Panc1 (cell line): ENCODE measurements at regions not wholly inside any gene's neighbourhood (a gene's known extent, or its start where the extent isn't known, plus 50 kb on each side); places are given as distances from the start of the nearest gene placed in this dataset.

Experiments
- POLR2AphosphoS5 ChIP-seq: IDR thresholded peaks from 2 replicates; pipeline ENCODE4 v1.6.1; 2012; ENCODE audit warnings: mild to moderate bottlenecking, low read depth, low read length, moderate library complexity
- SIN3A ChIP-seq: IDR thresholded peaks from 2 replicates; pipeline ENCODE4 v1.6.1; 2012; ENCODE audit warnings: low read depth, mild to moderate bottlenecking, low read length, moderate library complexity, borderline replicate concordance; ENCODE audit not compliant: insufficient read depth
- TF ChIP-seq, protein P1 (sequence below): fragments of 450-650 bp; IDR thresholded peaks from 2 replicates; pipeline ENCODE4 v1.5.1; 2017; ENCODE audit warnings: mild to moderate bottlenecking

DNA sequence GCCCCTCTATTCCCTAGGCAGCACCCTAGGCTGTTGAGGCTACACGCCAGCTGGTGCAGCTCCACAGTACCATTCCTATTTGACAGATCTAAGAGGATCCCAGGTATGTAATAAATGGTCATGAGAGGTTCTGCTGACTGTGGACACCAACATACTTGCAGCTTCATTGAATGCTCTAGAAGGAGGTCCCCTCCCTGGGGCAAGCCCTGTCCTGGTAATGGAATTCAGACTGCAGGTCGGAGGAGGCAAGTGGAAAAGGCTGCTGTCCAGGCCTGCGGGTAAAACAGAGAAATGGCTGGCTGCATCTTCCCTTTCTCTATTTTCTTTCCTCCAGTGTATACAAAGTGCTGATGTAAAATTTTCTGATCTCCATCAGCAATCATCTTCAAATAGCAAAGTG lies 66.1 kb upstream of the ZNF648 start:
- TF ChIP-seq, protein P1, sequence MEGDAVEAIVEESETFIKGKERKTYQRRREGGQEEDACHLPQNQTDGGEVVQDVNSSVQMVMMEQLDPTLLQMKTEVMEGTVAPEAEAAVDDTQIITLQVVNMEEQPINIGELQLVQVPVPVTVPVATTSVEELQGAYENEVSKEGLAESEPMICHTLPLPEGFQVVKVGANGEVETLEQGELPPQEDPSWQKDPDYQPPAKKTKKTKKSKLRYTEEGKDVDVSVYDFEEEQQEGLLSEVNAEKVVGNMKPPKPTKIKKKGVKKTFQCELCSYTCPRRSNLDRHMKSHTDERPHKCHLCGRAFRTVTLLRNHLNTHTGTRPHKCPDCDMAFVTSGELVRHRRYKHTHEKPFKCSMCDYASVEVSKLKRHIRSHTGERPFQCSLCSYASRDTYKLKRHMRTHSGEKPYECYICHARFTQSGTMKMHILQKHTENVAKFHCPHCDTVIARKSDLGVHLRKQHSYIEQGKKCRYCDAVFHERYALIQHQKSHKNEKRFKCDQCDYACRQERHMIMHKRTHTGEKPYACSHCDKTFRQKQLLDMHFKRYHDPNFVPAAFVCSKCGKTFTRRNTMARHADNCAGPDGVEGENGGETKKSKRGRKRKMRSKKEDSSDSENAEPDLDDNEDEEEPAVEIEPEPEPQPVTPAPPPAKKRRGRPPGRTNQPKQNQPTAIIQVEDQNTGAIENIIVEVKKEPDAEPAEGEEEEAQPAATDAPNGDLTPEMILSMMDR: no peak
- TF ChIP-seq POLR2AphosphoS5 (no peak), SIN3A (no peak)
